NCI-H2107 treated with DMSO at 0.1 percent for 48 hours (cell line): ENCODE measurements at regions not wholly inside any gene's neighbourhood (a gene's known extent, or its start where the extent isn't known, plus 50 kb on each side); places are given as distances from the start of the nearest gene placed in this dataset.

Experiments used
- DNase-seq: peaks from one replicate; lab custom pipeline; 2025; ENCODE audit not compliant: unreplicated experiment; lab: John Stamatoyannopoulos, UW

GRCh38 chr14:36245223-36245622 lies 68.7 kb upstream of the PTCSC3 start:
- no peak for DNase-seq

DNA sequence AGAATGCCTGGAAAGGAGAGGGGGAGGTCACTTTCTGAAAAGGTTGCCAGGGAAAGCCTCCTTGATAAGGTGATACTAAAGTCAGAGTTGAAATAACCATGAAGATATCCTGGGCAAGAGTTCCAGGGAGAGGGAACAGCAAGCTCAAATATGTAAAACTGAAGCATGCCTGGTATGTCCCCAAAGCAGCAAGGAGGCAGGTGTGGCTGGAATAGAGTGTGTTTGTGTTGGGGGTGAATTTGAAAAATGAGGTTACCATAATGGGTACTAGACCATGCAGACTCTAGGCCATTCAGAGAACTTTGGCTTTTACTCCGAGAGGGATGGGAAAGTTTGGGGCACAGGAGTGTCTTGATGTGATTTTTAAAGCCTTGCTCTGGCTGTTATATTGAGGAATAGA lies 66.7 kb upstream of the PTCSC3 start:
- no peak for DNase-seq

- peak; percentile 89 for DNase-seq
Observed at GRCh38 chr14:36241183-36241582, 64.7 kb upstream of the PTCSC3 start.

DNA sequence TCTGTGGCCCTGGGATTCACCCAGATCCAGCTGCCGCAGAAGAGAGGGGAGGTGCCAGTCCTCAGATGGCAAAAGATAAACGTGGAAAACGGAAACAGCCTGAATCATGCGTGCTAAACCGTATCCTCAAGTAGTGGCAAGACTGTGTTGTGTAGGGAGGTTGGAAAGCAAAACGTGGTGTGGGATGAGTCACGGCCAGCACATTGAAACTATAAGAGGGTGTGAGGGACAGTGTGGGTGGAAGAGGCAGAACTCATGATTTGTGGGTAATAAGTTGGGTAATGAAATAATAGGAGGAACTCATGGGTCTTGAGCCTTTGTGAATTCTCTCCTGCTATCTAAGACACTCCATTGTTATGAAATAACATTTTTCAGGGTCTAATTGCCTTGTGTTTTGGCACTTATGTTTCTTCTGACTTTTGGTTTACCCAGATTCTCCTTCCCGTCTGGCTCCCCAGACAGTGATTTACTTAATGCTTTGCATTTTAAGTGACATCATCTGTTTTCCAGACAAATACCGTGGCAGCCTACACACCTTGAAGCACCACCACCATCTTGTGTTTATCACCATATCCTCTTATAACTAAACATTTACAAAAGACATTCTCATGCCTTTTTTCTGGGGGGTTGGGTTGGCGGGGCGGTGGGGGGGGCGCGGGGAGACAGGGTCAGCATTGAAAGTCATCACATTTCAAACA lies 62.3 kb upstream of the PTCSC3 start:
- DNase-seq, result no peak

DNA sequence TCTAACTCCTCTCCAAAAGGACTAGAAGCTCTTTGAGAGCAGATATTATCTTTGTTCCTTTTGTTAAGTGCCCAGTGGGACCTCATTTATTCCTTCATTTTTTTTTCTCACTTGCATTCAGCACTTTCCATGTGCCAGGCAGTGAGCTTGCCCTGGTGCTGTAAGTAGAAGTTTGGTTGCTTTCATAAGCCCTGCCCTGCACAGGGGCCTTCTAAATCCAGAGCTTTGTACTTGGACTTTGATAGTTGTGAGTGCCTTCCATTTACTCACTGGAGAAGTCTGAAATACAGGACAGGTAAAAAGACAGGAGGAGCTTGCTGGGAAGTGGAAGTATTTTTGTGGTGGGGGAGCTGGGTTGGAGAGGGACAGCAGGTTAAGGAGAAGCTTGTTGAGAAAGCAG lies 56.7 kb upstream of the PTCSC3 start:
- DNase-seq, result no peak

DNA sequence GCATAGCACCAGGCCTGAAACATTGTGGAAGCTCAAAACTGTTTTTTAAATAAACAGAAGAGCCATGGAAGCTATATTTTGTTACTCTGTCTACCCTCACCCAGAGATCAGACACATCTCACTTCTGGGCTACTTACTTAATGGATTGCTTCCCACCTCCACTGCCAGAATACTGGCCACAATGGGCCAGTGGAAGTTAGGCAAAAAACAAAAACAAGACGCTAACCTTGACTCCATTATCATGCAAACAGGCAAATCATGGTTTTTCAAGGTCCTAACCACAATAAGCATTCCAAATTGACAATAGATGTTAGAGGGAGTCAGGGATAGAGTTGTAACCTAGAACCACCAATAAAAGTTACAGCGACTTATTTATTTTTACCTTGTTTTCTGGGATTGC lies 52.7 kb upstream of the PTCSC3 start:
- DNase-seq, result no peak

DNA sequence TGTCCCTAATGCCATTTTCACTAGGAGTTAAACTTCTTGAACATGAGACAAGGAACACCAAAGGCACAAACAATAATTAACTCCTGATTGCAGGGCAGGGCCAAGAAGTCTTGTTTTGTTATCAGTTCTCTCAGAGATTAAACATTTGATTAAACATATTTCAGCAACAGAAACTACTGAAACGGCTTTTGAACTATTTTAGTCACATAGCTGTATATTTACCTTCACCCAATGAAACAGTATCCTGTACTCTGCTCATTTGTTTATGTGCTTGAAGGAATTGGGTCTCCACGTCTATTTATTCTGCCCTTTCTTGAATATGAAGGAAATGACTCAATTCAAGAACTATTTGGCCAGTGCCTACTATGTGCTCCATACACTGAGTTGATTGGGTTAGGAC lies 51.3 kb upstream of the PTCSC3 start:
- DNase-seq, result no peak

DNA sequence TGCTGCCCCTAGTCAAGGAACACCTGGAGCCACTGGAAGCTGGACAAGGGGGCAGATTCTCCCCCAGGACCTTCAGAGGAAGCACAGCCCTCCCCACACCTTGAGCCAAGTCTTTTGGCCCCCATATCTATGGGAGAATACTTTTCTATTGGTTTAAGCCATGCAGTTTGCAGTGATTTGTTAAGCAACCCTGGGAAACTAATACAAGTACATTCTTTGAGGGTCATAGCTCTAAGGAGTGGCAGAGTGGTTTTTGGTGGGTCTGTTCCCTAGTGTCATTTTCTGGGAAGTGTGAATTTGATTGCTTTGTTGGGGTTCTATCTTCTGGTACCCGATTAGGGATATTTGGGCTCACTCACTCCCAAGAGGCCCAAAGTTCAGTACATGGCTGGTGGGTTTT lies 50.8 kb upstream of the PTCSC3 start:
- no peak for DNase-seq
